ENCODE measurements at regions not wholly inside any gene's neighbourhood (a gene's known extent, or its start where the extent isn't known, plus 50 kb on each side); places are given as distances from the start of the nearest gene placed in this dataset.

DNA sequence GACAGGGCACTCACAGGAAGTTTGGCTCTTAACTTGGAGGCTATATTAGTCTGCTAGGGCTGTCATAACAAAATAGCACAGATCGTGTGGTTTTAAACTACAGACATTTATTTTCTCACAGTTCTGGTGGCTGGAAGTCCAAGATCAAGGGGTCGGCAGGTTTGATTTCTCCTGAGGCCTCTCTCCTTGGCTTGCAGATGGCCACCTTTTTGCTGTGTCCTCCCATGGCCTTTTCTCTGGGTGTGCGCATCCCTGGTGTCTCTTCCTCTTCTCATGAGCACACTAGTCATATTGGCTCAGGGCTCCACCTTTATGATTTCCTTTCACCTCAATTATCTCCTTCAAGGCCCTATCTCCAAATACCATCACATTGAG, 69.3 kb downstream of the FOXB1 start:
- TF ChIP-seq, protein P1, sequence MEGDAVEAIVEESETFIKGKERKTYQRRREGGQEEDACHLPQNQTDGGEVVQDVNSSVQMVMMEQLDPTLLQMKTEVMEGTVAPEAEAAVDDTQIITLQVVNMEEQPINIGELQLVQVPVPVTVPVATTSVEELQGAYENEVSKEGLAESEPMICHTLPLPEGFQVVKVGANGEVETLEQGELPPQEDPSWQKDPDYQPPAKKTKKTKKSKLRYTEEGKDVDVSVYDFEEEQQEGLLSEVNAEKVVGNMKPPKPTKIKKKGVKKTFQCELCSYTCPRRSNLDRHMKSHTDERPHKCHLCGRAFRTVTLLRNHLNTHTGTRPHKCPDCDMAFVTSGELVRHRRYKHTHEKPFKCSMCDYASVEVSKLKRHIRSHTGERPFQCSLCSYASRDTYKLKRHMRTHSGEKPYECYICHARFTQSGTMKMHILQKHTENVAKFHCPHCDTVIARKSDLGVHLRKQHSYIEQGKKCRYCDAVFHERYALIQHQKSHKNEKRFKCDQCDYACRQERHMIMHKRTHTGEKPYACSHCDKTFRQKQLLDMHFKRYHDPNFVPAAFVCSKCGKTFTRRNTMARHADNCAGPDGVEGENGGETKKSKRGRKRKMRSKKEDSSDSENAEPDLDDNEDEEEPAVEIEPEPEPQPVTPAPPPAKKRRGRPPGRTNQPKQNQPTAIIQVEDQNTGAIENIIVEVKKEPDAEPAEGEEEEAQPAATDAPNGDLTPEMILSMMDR (conservative IDR thresholded peaks at IDR 0.05; ENCODE audit: low read depth, low read length), result no peak
- DNase-seq (ENCODE audit: low read depth), result no peak
- no peak overlapping the region for H3K4me3 ChIP-seq (ENCODE audit: low read length)

DNA sequence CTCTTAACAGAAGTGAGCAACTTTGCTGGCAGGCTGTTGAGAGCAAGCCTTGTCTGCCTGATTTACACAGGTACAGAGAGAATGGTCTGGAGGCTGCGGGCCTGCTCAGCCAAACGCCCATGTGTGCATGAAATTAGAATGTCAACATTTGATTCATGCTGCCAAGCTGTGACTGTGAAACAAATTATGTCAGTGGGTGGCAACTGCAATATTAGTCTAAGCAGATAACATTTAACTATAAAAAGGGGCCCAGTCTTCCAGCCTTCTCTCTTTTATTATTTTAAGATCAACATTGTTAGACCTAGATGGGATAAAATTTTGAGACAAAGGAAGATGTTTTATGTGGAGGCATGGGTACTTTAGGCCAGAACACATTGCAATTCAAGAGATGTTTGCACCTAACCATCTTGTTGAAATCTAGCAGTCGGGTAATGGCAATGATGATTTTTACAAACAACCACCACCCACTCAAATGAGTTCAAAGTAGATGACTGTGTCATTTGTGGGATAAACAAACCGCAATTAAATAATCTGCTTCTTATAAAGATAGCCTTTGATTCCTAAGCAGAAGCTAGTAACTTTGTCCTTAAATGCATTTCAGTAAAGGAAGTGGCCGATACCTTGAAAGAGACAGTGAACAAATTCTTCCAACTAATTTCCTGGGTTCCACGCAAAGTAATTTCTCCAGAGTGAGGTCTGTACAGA, 70.2 kb downstream of the FOXB1 start:
- TF ChIP-seq, protein P1 (conservative IDR thresholded peaks at IDR 0.05; ENCODE audit: low read depth, low read length), result no peak
- no peak overlapping the region for H3K4me3 ChIP-seq (ENCODE audit: low read length)
- no peak for DNase-seq (ENCODE audit: low read depth)

DNA sequence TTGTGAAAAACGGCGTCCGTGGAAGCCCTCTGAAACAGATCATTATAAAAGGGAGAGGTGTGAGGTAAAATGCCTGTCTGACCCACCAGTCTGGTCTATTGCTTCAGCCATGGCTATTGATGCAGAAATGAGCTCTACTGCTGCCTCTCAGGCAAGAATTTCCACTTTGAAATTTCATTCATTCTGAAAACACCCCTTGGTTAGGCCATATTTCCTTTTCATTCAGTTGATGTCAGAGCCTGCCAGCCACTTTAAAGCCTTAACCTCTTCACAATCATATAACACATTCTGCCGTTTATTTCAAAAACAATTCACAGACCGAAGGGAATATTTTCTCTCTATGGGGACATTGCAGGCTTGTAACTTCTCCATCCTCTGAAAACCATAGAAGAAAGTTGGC, 71.9 kb downstream of the FOXB1 start:
- H3K4me3 ChIP-seq (ENCODE audit: low read length), result no peak overlapping the region
- TF ChIP-seq, protein P1 (conservative IDR thresholded peaks at IDR 0.05; ENCODE audit: low read depth, low read length), result no peak

DNA sequence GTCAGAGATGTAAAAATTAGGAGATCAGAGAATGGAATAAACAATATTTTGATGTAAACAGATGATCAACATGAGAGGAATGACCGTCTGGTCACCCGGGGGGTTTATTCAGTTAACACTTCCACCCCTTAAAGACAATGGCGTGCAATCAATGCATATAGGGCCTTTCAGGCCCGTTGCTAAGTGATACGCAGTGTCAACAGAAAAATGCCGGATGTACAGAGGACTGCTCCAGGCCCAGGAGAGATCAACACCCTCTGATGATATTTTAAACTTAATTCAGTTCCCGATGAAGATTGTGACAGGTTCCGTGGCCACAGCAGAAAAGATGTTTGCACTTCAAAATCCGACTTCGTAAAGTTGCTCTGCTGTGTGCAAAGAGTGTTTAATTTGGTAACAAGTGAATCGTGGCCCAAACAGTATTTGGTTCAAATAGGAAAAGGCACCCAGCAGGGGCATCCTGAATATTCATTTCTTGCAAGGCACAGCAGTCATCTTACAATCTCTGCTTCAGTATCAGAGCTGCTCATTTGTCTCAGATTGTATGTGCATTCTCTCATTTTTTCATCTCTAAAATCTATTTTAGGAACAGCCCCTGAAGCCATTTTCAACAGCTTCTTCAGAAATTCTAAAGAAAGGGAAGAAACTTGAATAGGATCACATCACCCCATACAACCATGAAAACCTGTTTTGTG, 72.6 kb downstream of the FOXB1 start:
- TF ChIP-seq, protein P1 (conservative IDR thresholded peaks at IDR 0.05; ENCODE audit: low read depth, low read length), result no peak
- no peak overlapping the region for H3K4me3 ChIP-seq (ENCODE audit: low read length)
- DNase-seq (ENCODE audit: low read depth), result no peak

More for the DNA sequence above, 71.9 kb downstream of the FOXB1 start:
- DNase-seq (ENCODE audit: low read depth), result no peak

DNA sequence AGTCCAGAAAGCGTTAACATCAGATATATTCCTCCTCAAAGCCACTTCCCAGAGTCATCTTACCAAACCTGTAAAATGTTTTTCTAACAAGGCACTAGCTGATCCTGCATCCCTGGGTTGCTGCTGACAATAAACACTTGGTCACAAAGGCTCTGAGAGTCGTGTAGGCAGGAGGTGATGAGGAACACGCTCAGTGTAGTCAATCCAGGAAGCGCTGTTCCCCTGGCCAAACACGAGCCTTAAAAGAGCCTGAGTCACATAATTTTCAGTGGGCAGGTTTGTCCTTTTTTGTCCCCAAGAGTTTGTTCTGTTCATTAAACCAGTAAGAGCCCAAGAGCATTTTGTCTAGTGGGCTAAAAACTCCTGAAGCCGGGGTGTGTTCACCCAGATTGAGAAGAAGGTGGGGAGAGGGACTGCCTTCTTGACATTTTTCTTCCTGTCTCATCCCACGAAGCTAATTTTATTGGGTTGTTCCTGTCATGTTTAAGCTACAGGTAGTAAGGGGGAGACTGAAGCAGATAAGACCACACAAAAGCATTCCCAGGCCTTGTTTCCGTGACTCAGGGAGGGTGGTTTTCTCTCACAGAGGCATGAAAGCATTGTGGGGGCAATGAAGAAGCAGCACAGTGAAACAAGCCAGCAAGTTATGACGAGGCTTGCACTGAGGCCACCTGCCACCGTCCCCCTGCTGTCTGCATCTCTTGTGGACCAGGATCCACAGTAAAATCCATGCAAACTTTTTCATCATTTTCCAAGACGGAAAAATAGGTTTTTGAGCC, 73.7 kb downstream of the FOXB1 start:
- no peak overlapping the region for H3K4me3 ChIP-seq (ENCODE audit: low read length)
- no peak for DNase-seq (ENCODE audit: low read depth)
- TF ChIP-seq, protein P1 (conservative IDR thresholded peaks at IDR 0.05; ENCODE audit: low read depth, low read length), result no peak

DNA sequence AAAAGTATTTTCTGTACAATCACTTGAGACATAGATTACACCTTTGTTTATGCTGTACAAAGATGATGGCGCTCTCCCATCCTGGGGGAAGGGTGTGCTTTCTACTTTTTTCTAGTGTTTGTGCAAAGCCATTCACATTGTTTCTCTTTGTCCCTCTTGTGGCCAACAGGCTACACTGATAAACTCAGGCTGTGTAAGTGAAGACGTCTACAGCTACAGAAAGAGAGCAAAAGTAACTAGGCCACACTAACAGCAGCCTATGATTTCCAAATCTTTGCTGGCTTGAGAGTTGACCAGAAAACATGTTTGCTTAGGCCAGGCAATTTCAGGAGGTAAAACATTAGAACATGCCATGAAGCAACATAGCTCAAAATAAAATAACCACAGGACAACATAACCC, 75.1 kb downstream of the FOXB1 start:
- DNase-seq (ENCODE audit: low read depth), result no peak
- TF ChIP-seq, protein P1 (conservative IDR thresholded peaks at IDR 0.05; ENCODE audit: low read depth, low read length), result peak; percentile 45
- no peak overlapping the region for H3K4me3 ChIP-seq (ENCODE audit: low read length)

Measured in retinal pigment epithelial cell (primary cell).